Breast epithelium (tissue), 4 donors: ENCODE measurements at regions not wholly inside any gene's neighbourhood (a gene's known extent, or its start where the extent isn't known, plus 50 kb on each side); places are given as distances from the start of the nearest gene placed in this dataset.

ENCODE experiments used
- DNase-seq, 2 donors: peaks; one replicate each; pipeline ENCODE4 v3.0.0-alpha.2; 2019; ENCODE audit warnings: low spot score in 2 of 2
- H3K27ac ChIP-seq, 2 donors: fragments of 200-600 bp; sonication (generic) in 1 of 2; one replicate each; pipeline ENCODE4 v1.5.1; 2016 to 2019; ENCODE audit warnings: mild to moderate bottlenecking in 1 of 2
- H3K27me3 ChIP-seq, 2 donors: fragments of 200-600 bp; sonication (generic) in 1 of 2; one replicate each; pipeline versions ENCODE4 v1.5.1 to v1.6.0; 2017 to 2019; ENCODE audit warnings: control low read depth in 1 of 2, mild to moderate bottlenecking in 1 of 2
- H3K36me3 ChIP-seq: fragments of 200-600 bp; one replicate; pipeline ENCODE4 v1.5.1; 2019
- H3K4me1 ChIP-seq, 2 donors: fragments of 200-600 bp; sonication (generic); one replicate each; pipeline ENCODE4 v1.5.1; 2016 to 2019; ENCODE audit warnings: control low read depth in 1 of 2
- H3K4me3 ChIP-seq, 3 donors: fragments of 200-600 bp; sonication (generic); 1 replicate in 2 of 3; 2 replicates in 1 of 3; pipeline ENCODE4 v1.5.1; 2016 to 2019; ENCODE audit warnings: mild to moderate bottlenecking in 3 of 3, moderate library complexity in 2 of 3
- H3K9me3 ChIP-seq, 2 donors: fragments of 200-600 bp; sonication (generic) in 1 of 2; one replicate each; pipeline ENCODE4 v1.5.1; 2016 to 2019; ENCODE audit warnings: control low read depth in 1 of 2
- POLR2A ChIP-seq: fragments of 450-650 bp; IDR thresholded peaks from one replicate; pipeline ENCODE4 v1.6.1; 2016; ENCODE audit warnings: antibody characterized with exemption, mild to moderate bottlenecking, moderate library complexity
- POLR2AphosphoS5 ChIP-seq, 3 donors: sonication (generic); formaldehyde crosslinking; IDR thresholded peaks; one replicate each; pipeline ENCODE4 v1.6.1; 2017; ENCODE audit warnings: antibody characterized with exemption in 3 of 3
- intact Hi-C: fragments of 100-400 bp; cut with DNase I; formaldehyde crosslinking; loops from one replicate; pipeline ENCODE4 v1.15.1; 2023; ENCODE audit warnings: low total_unique reads
- TF ChIP-seq, protein P1 (sequence below), 3 donors: fragments of 450-650 bp; IDR thresholded peaks; one replicate each; pipeline ENCODE4 v1.5.1; 2016 to 2017; ENCODE audit warnings: antibody characterized with exemption in 3 of 3, mild to moderate bottlenecking in 3 of 3, moderate library complexity in 3 of 3

- no peak for TF ChIP-seq POLR2AphosphoS5 (IDR thresholded peaks at IDR 0.05)
- TF ChIP-seq, protein P1, sequence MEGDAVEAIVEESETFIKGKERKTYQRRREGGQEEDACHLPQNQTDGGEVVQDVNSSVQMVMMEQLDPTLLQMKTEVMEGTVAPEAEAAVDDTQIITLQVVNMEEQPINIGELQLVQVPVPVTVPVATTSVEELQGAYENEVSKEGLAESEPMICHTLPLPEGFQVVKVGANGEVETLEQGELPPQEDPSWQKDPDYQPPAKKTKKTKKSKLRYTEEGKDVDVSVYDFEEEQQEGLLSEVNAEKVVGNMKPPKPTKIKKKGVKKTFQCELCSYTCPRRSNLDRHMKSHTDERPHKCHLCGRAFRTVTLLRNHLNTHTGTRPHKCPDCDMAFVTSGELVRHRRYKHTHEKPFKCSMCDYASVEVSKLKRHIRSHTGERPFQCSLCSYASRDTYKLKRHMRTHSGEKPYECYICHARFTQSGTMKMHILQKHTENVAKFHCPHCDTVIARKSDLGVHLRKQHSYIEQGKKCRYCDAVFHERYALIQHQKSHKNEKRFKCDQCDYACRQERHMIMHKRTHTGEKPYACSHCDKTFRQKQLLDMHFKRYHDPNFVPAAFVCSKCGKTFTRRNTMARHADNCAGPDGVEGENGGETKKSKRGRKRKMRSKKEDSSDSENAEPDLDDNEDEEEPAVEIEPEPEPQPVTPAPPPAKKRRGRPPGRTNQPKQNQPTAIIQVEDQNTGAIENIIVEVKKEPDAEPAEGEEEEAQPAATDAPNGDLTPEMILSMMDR (IDR thresholded peaks at IDR 0.05), result peak in 1 of 3 donors; percentile 37
- no peak overlapping the region for H3K27ac ChIP-seq
Measured at GRCh38 chr18:23077493-23078256, 57.6 kb upstream of the CABLES1 start.

GRCh38 chr18:23085066-23085465, 50.2 kb upstream of the CABLES1 start:
- no peak for TF ChIP-seq POLR2A
- TF ChIP-seq, protein P1 (IDR thresholded peaks at IDR 0.05), result no peak
- no peak for TF ChIP-seq POLR2AphosphoS5 (IDR thresholded peaks at IDR 0.05)
- no peak overlapping the region for H3K4me3 ChIP-seq
- H3K9me3 ChIP-seq, result no peaks in the 10 kb centered on the region
- no peaks in the 10 kb centered on the region for H3K27me3 ChIP-seq
- H3K27ac ChIP-seq, result no peak overlapping the region
- no peaks in the 10 kb centered on the region for H3K4me1 ChIP-seq
- DNase-seq, result no peak
- intact Hi-C loops, result no loop called here
- H3K36me3 ChIP-seq, result no peaks in the 10 kb centered on the region

More at GRCh38 chr18:23077493-23078256, 57.6 kb upstream of the CABLES1 start:
- DNase-seq, result peak in 1 of 2 donors; percentile 24
- Histone ChIP-seq H3K4me1 (no peaks in the 10 kb centered on the region), H3K9me3 (no peaks in the 10 kb centered on the region), H3K27me3 (no peaks in the 10 kb centered on the region), H3K36me3 (no peaks in the 10 kb centered on the region), H3K4me3 (no peak overlapping the region)
- intact Hi-C loops, result no loop called here
